ENCODE measurements at regions not wholly inside any gene's neighbourhood (a gene's known extent, or its start where the extent isn't known, plus 50 kb on each side); places are given as distances from the start of the nearest gene placed in this dataset.

DNA sequence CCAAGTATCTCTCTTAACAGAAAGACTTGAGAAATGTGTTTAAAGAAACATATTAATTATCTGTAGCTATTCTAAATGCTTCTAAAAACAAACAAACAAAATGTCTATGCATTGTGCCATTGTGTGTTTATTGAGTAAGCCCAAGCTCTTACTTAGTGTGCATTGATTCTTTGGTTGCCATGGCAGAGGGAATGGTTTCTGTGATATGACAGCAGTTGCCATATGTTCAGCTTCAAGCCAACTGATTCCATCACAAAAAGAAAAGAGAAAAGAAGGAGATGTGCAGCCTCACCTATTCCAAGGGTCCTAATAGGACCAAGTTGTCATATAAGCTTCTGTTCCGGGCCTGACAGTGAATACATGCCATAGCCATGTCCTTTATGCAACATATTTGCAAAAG, 457.5 kb downstream of the TOX3 start:
- DNase-seq (no peak), FAIRE-seq (no peak)
- Histone ChIP-seq H3K9me3 (ENCODE audit: control insufficient read depth in 2 of 3, insufficient read depth in 1 of 3, low read length in 3 of 3) (no peaks in the 10 kb centered on the region), H3K4me1 (ENCODE audit: control insufficient read depth in 2 of 3, insufficient read depth in 2 of 3, low read depth in 1 of 3, low read length in 3 of 3) (no peaks in the 10 kb centered on the region), H3K27me3 (ENCODE audit: control insufficient read depth, insufficient read depth, low read length) (no peaks in the 10 kb centered on the region), H3K36me3 (ENCODE audit: control insufficient read depth in 2 of 3, insufficient read depth in 3 of 3, low read length in 3 of 3) (no peaks in the 10 kb centered on the region), H3K9ac (ENCODE audit: low read length in 3 of 3) (no peak overlapping the region), H3K27ac (ENCODE audit: low read depth in 2 of 2, low read length in 2 of 2) (no peak overlapping the region), H3K4me3 (ENCODE audit: low read length in 3 of 3) (no peak overlapping the region)
- intact Hi-C loops (cut with DNase I): no loop called here
- TF ChIP-seq, protein P1, sequence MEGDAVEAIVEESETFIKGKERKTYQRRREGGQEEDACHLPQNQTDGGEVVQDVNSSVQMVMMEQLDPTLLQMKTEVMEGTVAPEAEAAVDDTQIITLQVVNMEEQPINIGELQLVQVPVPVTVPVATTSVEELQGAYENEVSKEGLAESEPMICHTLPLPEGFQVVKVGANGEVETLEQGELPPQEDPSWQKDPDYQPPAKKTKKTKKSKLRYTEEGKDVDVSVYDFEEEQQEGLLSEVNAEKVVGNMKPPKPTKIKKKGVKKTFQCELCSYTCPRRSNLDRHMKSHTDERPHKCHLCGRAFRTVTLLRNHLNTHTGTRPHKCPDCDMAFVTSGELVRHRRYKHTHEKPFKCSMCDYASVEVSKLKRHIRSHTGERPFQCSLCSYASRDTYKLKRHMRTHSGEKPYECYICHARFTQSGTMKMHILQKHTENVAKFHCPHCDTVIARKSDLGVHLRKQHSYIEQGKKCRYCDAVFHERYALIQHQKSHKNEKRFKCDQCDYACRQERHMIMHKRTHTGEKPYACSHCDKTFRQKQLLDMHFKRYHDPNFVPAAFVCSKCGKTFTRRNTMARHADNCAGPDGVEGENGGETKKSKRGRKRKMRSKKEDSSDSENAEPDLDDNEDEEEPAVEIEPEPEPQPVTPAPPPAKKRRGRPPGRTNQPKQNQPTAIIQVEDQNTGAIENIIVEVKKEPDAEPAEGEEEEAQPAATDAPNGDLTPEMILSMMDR (IDR thresholded peaks at IDR 0.05; ENCODE audit: borderline replicate concordance, extremely low read depth, insufficient read depth): no peak

DNA sequence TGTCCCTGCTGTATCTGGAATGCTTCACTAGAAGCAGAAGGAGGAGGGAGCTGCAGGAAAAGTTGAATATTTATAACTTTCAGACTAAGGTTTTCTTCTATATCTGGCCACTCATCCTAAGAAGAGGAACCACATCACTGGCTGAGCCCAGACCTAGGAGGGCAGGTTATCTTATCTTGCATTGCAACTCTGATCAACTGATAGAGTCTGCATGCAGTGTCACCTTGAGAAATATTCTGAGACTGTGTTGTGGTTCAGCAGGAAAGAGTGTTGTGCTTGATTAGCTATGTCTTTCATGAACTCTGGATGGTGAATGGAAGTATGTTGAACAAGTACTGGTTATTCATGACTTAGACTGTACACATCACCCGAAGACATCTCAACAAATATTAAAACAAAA, 460.0 kb downstream of the TOX3 start:
- no peaks in the 10 kb centered on the region for H3K9me3 ChIP-seq (ENCODE audit: control insufficient read depth in 2 of 3, insufficient read depth in 1 of 3, low read length in 3 of 3)
- H3K36me3 ChIP-seq (ENCODE audit: control insufficient read depth in 2 of 3, insufficient read depth in 3 of 3, low read length in 3 of 3): no peaks in the 10 kb centered on the region
- intact Hi-C loops (cut with DNase I): no loop called here
- no peak overlapping the region for H3K27ac ChIP-seq (ENCODE audit: low read depth in 2 of 2, low read length in 2 of 2)
- H3K27me3 ChIP-seq (ENCODE audit: control insufficient read depth, insufficient read depth, low read length): no peaks in the 10 kb centered on the region
- H3K4me1 ChIP-seq (ENCODE audit: control insufficient read depth in 2 of 3, insufficient read depth in 2 of 3, low read depth in 1 of 3, low read length in 3 of 3): no peaks in the 10 kb centered on the region
- FAIRE-seq (no peak), DNase-seq (no peak)
- no peak overlapping the region for H3K4me3 ChIP-seq (ENCODE audit: low read length in 3 of 3)
- TF ChIP-seq, protein P1 (IDR thresholded peaks at IDR 0.05; ENCODE audit: borderline replicate concordance, extremely low read depth, insufficient read depth): no peak
- H3K9ac ChIP-seq (ENCODE audit: low read length in 3 of 3): no peak overlapping the region

DNA sequence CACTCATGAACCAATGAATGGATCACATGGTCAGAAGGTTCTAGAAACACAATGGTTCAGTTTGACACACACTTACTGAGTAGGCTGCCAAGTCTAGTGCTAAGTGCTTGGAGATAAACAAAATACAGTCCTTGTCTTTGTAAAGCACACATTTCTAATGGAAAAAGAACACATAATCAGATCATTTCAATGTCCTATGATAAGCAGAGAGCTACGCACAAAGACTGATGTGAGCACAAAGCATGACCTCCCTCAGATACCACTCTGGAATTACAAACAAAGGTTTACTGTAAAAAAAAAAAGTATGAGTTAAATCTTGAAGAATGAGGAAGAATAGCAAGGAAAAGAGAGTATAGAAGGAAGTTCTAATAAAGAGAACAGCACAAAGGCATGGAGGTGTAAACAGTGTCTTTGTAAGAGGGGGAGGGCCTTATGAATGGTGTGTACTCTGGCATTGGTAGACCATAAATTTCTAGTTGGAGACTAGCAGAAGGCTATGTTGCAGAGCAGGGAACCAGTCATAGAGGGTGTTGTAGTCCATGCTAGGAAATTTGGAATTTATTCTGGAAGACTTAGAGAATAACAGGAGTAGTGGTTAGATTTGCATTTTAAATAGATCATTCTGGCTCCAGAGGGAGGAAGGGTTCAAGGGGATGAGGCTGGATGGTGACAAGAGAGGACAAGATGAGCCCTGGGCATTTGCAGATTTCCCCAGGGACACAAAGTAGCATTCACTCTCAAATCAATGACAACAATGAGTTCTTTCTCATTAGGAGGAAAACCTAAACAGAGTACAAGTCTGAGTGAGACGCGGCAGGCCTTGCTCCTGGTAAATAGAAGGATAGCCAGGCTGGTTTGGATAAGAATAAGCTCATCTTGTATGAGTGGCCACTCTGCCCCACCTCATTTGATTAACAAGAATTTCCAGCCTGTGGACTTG, 468.0 kb downstream of the TOX3 start:
- Histone ChIP-seq H3K27ac (ENCODE audit: low read depth in 2 of 2, low read length in 2 of 2) (no peak overlapping the region), H3K4me1 (ENCODE audit: control insufficient read depth in 2 of 3, insufficient read depth in 2 of 3, low read depth in 1 of 3, low read length in 3 of 3) (no peaks in the 10 kb centered on the region), H3K9ac (ENCODE audit: low read length in 3 of 3) (no peak overlapping the region), H3K9me3 (ENCODE audit: control insufficient read depth in 2 of 3, insufficient read depth in 1 of 3, low read length in 3 of 3) (no peaks in the 10 kb centered on the region), H3K27me3 (ENCODE audit: control insufficient read depth, insufficient read depth, low read length) (no peaks in the 10 kb centered on the region), H3K36me3 (ENCODE audit: control insufficient read depth in 2 of 3, insufficient read depth in 3 of 3, low read length in 3 of 3) (no peaks in the 10 kb centered on the region), H3K4me3 (ENCODE audit: low read length in 3 of 3) (no peak overlapping the region)
- TF ChIP-seq, protein P1 (IDR thresholded peaks at IDR 0.05; ENCODE audit: borderline replicate concordance, extremely low read depth, insufficient read depth): no peak
- intact Hi-C loops (cut with DNase I): no loop called here
- DNase-seq (no peak), FAIRE-seq (no peak)
